T follicular helper cell (primary cell): ENCODE measurements at regions not wholly inside any gene's neighbourhood (a gene's known extent, or its start where the extent isn't known, plus 50 kb on each side); places are given as distances from the start of the nearest gene placed in this dataset.

Source experiments
- DNase-seq: peaks from one replicate; pipeline ENCODE4 v3.0.0-alpha.2; 2020; ENCODE audit warnings: low read depth

DNA sequence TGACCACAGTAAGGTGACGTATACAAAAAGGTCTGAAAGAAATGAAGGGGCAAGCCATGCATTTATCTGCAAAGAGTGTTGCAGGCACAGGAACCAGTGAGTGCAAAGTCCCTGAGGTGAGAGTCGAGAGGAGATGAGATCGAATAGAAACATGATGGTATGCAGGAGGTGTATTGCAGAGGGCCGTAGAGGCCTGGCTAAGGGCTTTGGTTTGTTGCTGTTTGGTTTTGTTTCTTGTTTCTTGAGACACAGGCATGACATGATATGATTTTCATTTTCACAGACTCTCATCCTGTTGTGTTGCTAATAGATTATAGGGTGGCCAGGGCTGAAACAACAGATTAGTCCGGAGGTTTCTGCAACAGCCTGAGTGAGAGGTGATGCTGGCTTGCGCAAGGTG, 80.4 kb downstream of the HSPH1 start:
- DNase-seq = no peak

- DNase-seq = no peak
Observed at GRCh38 chr13:31074756-31075155, 86.9 kb downstream of the HSPH1 start.

- no peak for DNase-seq
Observed at GRCh38 chr13:31073859-31074718, 87.6 kb downstream of the HSPH1 start.

DNA sequence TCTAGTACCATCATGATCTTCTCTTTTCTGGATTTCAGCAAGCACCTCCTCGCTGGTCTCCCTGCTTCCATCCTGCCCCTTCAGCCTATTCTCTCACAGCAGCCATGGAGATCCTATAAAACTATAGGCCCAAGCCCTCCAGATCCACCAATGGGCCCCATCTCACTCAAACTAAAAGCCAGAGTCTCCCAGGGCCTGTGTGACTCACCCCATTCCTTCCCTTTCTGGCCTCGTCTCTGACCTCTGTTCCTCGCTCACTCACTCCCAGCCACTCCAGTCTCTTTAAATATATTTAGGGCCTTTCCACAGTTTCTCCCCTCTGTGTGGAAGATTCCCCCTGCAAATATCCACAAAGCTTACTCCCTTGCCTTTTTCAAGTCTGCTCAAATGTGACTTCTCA, 89.7 kb downstream of the HSPH1 start:
- DNase-seq = no peak

DNA sequence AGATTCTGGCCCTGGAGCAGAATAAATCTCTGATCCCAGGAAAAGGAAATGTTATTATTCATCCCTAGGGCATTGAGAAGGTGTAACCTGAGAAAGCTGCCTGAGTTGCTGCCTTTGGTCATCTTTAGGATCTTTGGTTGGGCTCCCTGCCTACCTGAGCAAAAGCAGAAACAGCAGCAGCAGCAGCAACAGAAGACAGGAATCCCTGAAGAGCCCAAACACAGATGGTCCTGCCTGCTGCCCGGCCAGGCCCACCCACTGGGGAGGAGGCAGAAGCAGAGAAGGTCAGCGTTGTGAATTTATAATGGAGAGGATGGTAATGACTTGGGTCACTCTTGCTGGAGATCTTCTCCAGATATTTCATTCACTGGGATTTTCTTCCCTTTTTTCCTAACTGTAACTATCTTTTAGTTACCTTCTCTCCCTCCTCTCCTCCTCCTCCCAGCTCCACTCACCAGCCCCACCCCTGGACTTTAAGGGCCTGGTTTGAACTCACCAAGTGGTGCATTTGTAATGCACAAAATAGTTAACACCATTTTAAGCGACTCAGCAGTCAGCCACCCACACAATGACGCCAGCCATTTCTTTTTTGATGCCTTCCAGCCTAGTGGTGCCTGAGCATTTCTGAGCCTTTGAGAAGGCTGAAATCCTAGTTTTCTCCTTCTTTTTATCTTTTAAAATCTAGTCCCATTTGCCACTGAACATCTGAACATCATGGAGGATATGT, 91.7 kb downstream of the HSPH1 start:
- no peak for DNase-seq

- DNase-seq = no peak
Observed at GRCh38 chr13:31068119-31068423, 93.6 kb downstream of the HSPH1 start.

DNA sequence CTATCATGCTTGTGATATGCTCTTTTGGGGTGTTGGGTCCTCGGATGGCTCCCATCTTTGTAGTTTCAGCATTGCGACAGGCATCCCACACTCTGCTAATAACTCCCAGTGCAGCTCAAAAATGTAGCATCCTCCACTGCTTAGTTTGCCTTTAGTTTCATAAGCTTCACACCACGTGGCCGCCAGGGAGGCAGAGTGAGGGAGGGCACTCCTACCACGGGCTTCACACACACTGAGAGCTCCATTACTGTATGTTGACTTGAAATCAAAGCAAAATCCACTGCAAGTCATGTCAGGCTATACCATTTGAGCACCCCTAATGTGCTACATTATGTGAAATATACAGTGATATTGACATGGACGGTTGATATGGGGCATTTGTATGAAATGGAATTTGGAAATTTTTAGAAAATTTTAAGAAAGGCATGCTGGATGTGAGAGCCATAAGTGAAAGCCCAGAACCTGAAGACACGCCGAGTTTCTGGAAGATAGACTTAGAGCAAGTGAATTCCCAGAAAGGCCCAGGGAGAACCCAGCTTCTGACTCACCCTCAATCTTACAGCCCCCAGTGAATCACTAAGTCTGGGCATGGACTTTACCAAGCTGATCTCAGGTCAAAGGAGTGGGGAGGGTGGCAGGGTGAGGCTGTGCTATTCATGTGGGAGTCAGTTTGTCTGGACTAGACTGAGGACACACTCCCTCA, 94.1 kb downstream of the HSPH1 start:
- DNase-seq = no peak

- no peak for DNase-seq
Observed at GRCh38 chr13:31064636-31065035, 97.1 kb downstream of the HSPH1 start.

DNA sequence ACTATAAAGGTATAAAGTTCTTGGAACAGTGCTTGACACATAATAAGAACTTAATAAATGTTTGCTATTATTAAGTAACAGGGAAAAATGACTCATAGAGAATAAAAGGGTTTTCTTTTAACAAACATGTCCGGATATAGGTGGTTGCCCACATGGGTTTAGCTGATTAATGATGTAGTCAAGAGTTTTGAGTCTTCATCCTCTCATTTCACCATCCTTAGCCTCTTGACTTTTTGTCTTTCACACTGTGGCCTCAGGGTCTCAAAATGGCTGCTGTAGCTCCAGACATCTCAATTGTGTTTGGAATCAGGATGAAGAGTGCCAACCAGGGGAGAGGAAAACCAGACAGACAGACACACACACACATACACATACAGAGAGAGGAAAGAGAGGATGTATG, 97.9 kb downstream of the HSPH1 start:
- no peak for DNase-seq

DNA sequence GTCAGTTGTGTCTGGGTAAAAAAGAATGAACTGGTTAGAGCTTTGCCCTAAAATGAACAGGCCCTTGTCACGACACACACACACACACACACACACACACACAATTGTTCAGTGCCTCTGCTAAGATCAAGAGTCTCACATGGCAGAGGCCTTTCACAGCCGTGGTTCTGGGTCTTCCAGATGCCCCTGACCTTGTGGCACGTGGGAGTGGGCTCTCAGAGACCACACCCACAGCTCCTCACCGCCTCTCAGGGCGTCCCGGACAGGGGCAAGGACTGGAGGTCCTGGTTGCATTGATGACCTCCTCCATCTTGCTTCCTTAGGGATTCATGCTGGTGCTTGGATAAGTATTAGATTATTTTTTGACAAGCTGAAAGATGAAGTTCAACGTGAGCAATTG, 101.0 kb downstream of the HSPH1 start:
- no peak for DNase-seq

GRCh38 chr13:31060220-31060619, 101.5 kb downstream of the HSPH1 start:
- DNase-seq = no peak

GRCh38 chr13:31057403-31058033, 104.2 kb downstream of the HSPH1 start:
- DNase-seq = no peak

DNA sequence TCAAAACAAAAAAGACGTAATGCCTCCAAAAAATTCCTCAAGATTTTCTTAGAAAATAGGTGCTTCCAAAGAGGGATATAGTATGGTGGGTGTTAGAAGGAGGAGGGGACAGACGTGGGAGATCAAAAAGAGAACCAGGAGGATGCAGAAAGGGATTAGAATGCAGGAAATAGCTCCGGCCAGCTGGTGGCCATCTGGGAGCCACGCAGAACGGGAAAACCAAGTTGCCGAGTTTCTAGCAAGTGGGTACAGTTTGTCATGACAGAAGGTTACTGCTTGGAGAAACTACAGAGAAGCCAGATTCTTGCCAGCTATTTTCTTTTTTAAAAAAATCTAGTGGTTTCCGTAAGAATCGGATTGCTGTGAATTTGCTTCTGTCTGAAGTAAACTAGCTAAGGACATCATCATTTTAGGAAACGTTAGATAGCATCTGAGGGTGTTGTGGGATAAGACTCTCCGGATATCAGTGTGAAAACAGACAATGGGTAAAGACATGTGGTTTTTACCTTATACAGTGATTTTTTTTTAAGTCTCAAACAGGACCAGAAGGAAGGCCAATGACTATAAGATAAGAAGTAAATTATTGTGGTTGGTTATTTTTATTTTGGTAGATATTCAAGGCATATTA, 104.9 kb downstream of the HSPH1 start:
- no peak for DNase-seq

GRCh38 chr13:31055589-31055988, 106.1 kb downstream of the HSPH1 start:
- DNase-seq = no peak

GRCh38 chr13:31054632-31055031, 107.1 kb downstream of the HSPH1 start:
- DNase-seq = no peak

GRCh38 chr13:31053896-31054295, 107.8 kb downstream of the HSPH1 start:
- DNase-seq = no peak

GRCh38 chr13:31053091-31053490, 108.6 kb downstream of the HSPH1 start:
- DNase-seq = no peak

- no peak for DNase-seq
Observed at GRCh38 chr13:31052478-31052877, 109.2 kb downstream of the HSPH1 start.

GRCh38 chr13:31051999-31052398, 109.7 kb downstream of the HSPH1 start:
- DNase-seq = no peak

GRCh38 chr13:31050486-31051400, 111.0 kb downstream of the HSPH1 start:
- no peak for DNase-seq

GRCh38 chr13:31049833-31050232, 111.9 kb downstream of the HSPH1 start:
- DNase-seq = no peak
